Endothelial cell of umbilical vein (primary cell): ENCODE measurements at regions not wholly inside any gene's neighbourhood (a gene's known extent, or its start where the extent isn't known, plus 50 kb on each side); places are given as distances from the start of the nearest gene placed in this dataset.

Experiments
- BruUV-seq: library from RNA; stranded (reverse); fragments of 400-500 nt; replicated peaks from 2 replicates; lab custom pipeline; 2021; lab: Mats Ljungman, UMichigan
- CTCF ChIA-PET: fragments of 300-600, 350-600 bp; sonication (Branson Sonifier 250); formaldehyde crosslinking; loops from one replicate; lab custom pipeline; 2021; ENCODE audit warnings: antibody characterized with exemption, inconsistent platforms; lab: Charles Lee
- POLR2A ChIA-PET: fragments of 300-600, 350-600 bp; sonication (Branson Sonifier 250); formaldehyde crosslinking; loops from one replicate; lab custom pipeline; 2021; ENCODE audit warnings: antibody characterized with exemption, inconsistent platforms; lab: Charles Lee
- DNase-seq: peaks from one replicate; pipeline ENCODE4 v3.0.0-alpha.2; 2011; ENCODE audit warnings: low read depth, low spot score
- FAIRE-seq: peaks from 2 replicates; lab custom pipeline; 2011; peaks lifted over from hg19 to GRCh38; lab: Jason Lieb, UNC
- H2AFZ ChIP-seq: 2 replicates; pipeline ENCODE4 v1.6.0; 2012; ENCODE audit warnings: low read depth, low read length, control low read depth, inconsistent platforms
- H3K27ac ChIP-seq: 2 replicates; pipeline ENCODE4 v1.5.1; 2011; ENCODE audit warnings: low read depth, mild to moderate bottlenecking, control low read depth, low read length, moderate library complexity; ENCODE audit not compliant: insufficient read depth
- H3K27me3 ChIP-seq, 2 experiments: 2 replicates each; pipeline versions ENCODE4 v1.6.0 to v1.6.1; 2011; ENCODE audit warnings: low read length in 2 of 2, mixed read lengths in 1 of 2; ENCODE audit not compliant: control insufficient read depth in 2 of 2, insufficient read depth in 2 of 2
- H3K36me3 ChIP-seq, 2 experiments: 2 replicates in 1 of 2; 3 replicates in 1 of 2; pipeline ENCODE4 v1.5.1; 2011; ENCODE audit warnings: low read length in 2 of 2, mild to moderate bottlenecking in 1 of 2, moderate library complexity in 1 of 2; ENCODE audit not compliant: control insufficient read depth in 2 of 2, insufficient read depth in 2 of 2; ENCODE audit errors: extremely low read depth in 1 of 2
- H3K4me1 ChIP-seq: 3 replicates; pipeline ENCODE4 v1.5.1; 2011; ENCODE audit warnings: mild to moderate bottlenecking, low read length; ENCODE audit not compliant: control insufficient read depth, insufficient read depth; ENCODE audit errors: extremely low read depth
- H3K4me2 ChIP-seq: 2 replicates; pipeline ENCODE4 v1.6.1; 2011; ENCODE audit warnings: low read length, control low read depth, mixed read lengths; ENCODE audit not compliant: insufficient read depth
- H3K4me3 ChIP-seq, 3 experiments: fragments of 200-600 bp in 1 of 3; sonication (generic), shearing (Covaris generic) in 1 of 3; replicated peaks in 1 of 3; 2 replicates each; pipeline ENCODE4 v1.5.1; 2011 to 2016; ENCODE audit warnings: control low read depth in 3 of 3, low read length in 3 of 3, mild to moderate bottlenecking in 2 of 3, inconsistent platforms in 1 of 3, low read depth in 1 of 3, moderate library complexity in 1 of 3; ENCODE audit not compliant: insufficient read depth in 1 of 3
- H3K79me2 ChIP-seq: 2 replicates; pipeline ENCODE4 v1.6.0; 2012; ENCODE audit warnings: low read length, inconsistent platforms; ENCODE audit not compliant: control insufficient read depth, insufficient read depth
- H3K9ac ChIP-seq: replicated peaks from 2 replicates; pipeline ENCODE3; 2011; ENCODE audit warnings: low read length, control low read depth; ENCODE audit not compliant: insufficient read depth; ENCODE audit errors: extremely low read depth
- H3K9me1 ChIP-seq: replicated peaks from 3 replicates; pipeline ENCODE4 v1.6.0; 2011; ENCODE audit warnings: mild to moderate bottlenecking, low read length; ENCODE audit not compliant: control insufficient read depth, insufficient read depth; ENCODE audit errors: extremely low read depth
- H3K9me3 ChIP-seq: replicated peaks from 2 replicates; pipeline ENCODE4 v1.5.1; 2012; ENCODE audit warnings: low read length, inconsistent platforms; ENCODE audit not compliant: control insufficient read depth, insufficient read depth
- H4K20me1 ChIP-seq: replicated peaks from 2 replicates; pipeline ENCODE3; 2011; ENCODE audit warnings: mild to moderate bottlenecking, low read length; ENCODE audit not compliant: control insufficient read depth, insufficient read depth; ENCODE audit errors: extremely low read depth
- EZH2 ChIP-seq: IDR thresholded peaks from 2 replicates; pipeline ENCODE4 v1.6.1; 2012; ENCODE audit warnings: borderline replicate concordance, low read depth, mild to moderate bottlenecking, moderate library complexity, low read length, inconsistent platforms; ENCODE audit not compliant: severe bottlenecking
- FOS ChIP-seq: IDR thresholded peaks from 2 replicates; pipeline ENCODE4 v1.6.1; 2011; ENCODE audit warnings: mild to moderate bottlenecking, low read length, moderate library complexity, borderline replicate concordance; ENCODE audit not compliant: insufficient read depth
- GATA2 ChIP-seq: IDR thresholded peaks from 2 replicates; pipeline ENCODE4 v1.7.0; 2011; ENCODE audit warnings: low read depth, mild to moderate bottlenecking, moderate library complexity, mixed read lengths, low read length; ENCODE audit not compliant: insufficient read length, insufficient read depth
- JUN ChIP-seq: IDR thresholded peaks from 2 replicates; pipeline ENCODE4 v1.6.1; 2011; ENCODE audit warnings: borderline replicate concordance, low read depth; ENCODE audit not compliant: insufficient read length, insufficient read depth
- MAX ChIP-seq: IDR thresholded peaks from 2 replicates; pipeline ENCODE4 v1.6.1; 2011; ENCODE audit not compliant: insufficient read depth, insufficient read length
- MYC ChIP-seq: IDR thresholded peaks from one replicate; pipeline ENCODE4 v1.6.1; 2011; ENCODE audit warnings: mild to moderate bottlenecking, low read depth, low read length
- POLR2A ChIP-seq: IDR thresholded peaks from 2 replicates; pipeline ENCODE4 v1.6.1; 2012; ENCODE audit warnings: low read depth, mild to moderate bottlenecking, control low read depth, low read length
- POLR2AphosphoS5 ChIP-seq: IDR thresholded peaks from 2 replicates; pipeline ENCODE4 v1.6.1; 2012; ENCODE audit warnings: low read depth, mild to moderate bottlenecking, control low read depth, low read length, moderate library complexity; ENCODE audit not compliant: insufficient read depth
- dilution Hi-C: fragments of 300-500 bp; cut with MboI; formaldehyde crosslinking; loops from one replicate; pipeline ENCODE4 v1.15.0; 2019; ENCODE audit warnings: low sequenced_read_pairs; ENCODE audit not compliant: extremely low pct_ligation_motif_present
- intact Hi-C: fragments of 100-400 bp; cut with micrococcal nuclease; formaldehyde crosslinking; loops from one replicate; pipeline ENCODE4 v1.10.0; 2022
- TF ChIP-seq, protein P1 (sequence below), 2 donors: IDR thresholded peaks; 1 replicate in 1 of 2; 2 replicates in 1 of 2; pipeline ENCODE4 v1.5.1; 2011; ENCODE audit warnings: low read length in 2 of 2, mild to moderate bottlenecking in 2 of 2, moderate library complexity in 2 of 2, control low read depth in 1 of 2, inconsistent platforms in 1 of 2, low read depth in 1 of 2; ENCODE audit not compliant: insufficient read depth in 1 of 2; ENCODE audit errors: extremely low read depth in 1 of 2

- H3K79me2 ChIP-seq, result no peaks in the 10 kb centered on the region
- no peak overlapping the region for H3K4me2 ChIP-seq
- no peaks in the 10 kb centered on the region for H3K27me3 ChIP-seq
- no peak for FAIRE-seq
- H3K27ac ChIP-seq, result no peak overlapping the region
- no peak overlapping the region for H3K4me3 ChIP-seq
- intact Hi-C loops, result no loop called here
- no peaks in the 10 kb centered on the region for H3K4me1 ChIP-seq
- H4K20me1 ChIP-seq, result no peaks in the 10 kb centered on the region
- no peaks in the 10 kb centered on the region for H3K9me3 ChIP-seq
- H3K36me3 ChIP-seq, result no peaks in the 10 kb centered on the region
- H3K9me1 ChIP-seq, result no peaks in the 10 kb centered on the region
- BruUV-seq, result no TSS peak
- H2AFZ ChIP-seq, result no peak overlapping the region
- DNase-seq, result no peak
- CTCF ChIA-PET, result no interaction called here
- TF ChIP-seq GATA2, result no peak
- no peak for TF ChIP-seq FOS
- no peak for TF ChIP-seq JUN
- no peak for TF ChIP-seq POLR2A
- TF ChIP-seq MYC, result no peak
- TF ChIP-seq EZH2, result no peak
- TF ChIP-seq, protein P1, sequence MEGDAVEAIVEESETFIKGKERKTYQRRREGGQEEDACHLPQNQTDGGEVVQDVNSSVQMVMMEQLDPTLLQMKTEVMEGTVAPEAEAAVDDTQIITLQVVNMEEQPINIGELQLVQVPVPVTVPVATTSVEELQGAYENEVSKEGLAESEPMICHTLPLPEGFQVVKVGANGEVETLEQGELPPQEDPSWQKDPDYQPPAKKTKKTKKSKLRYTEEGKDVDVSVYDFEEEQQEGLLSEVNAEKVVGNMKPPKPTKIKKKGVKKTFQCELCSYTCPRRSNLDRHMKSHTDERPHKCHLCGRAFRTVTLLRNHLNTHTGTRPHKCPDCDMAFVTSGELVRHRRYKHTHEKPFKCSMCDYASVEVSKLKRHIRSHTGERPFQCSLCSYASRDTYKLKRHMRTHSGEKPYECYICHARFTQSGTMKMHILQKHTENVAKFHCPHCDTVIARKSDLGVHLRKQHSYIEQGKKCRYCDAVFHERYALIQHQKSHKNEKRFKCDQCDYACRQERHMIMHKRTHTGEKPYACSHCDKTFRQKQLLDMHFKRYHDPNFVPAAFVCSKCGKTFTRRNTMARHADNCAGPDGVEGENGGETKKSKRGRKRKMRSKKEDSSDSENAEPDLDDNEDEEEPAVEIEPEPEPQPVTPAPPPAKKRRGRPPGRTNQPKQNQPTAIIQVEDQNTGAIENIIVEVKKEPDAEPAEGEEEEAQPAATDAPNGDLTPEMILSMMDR (IDR thresholded peaks at IDR 0.05; ENCODE audit: extremely low read depth in 1 of 2, insufficient read depth in 1 of 2, low read depth in 1 of 2, low read length in 2 of 2), result no peak
- TF ChIP-seq MAX, result no peak
- no peak for TF ChIP-seq POLR2AphosphoS5
- H3K9ac ChIP-seq, result no peak overlapping the region
- dilution Hi-C loops, result no loop called here
- POLR2A ChIA-PET, result no interaction called here
Measured at GRCh38 chr11:86876716-86877234, 76.4 kb downstream of the PRSS23 start.
